Body of pancreas (tissue), 4 donors: ENCODE measurements at regions not wholly inside any gene's neighbourhood (a gene's known extent, or its start where the extent isn't known, plus 50 kb on each side); places are given as distances from the start of the nearest gene placed in this dataset.
"Not testable (repeated sequence)": the region's sequence is repeated elsewhere in the genome, so short reads cannot be mapped to it uniquely, and the experiment has no call there.

ENCODE experiments used
- ATAC-seq: fragments of 150-250 bp; one replicate; pipeline ENCODE4 v1.9.1; 2016
- DNase-seq, 4 donors: peaks; one replicate each; pipeline ENCODE4 v3.0.0-alpha.2; 2019
- H3K27ac ChIP-seq, 4 donors: fragments of 200-600 bp; sonication (generic); 1 replicate in 3 of 4; 2 replicates in 1 of 4; pipeline versions ENCODE4 v1.5.1 to v1.6.1; 2016 to 2019; ENCODE audit warnings: mild to moderate bottlenecking in 1 of 4, mixed read lengths in 1 of 4, moderate library complexity in 1 of 4
- H3K27me3 ChIP-seq, 2 donors: fragments of 200-600 bp; sonication (generic); one replicate each; pipeline ENCODE4 v1.6.0; 2016; ENCODE audit warnings: mild to moderate bottlenecking in 1 of 2
- H3K36me3 ChIP-seq, 2 donors: fragments of 200-600 bp; sonication (generic); replicated peaks in 1 of 2; 2 replicates each; pipeline ENCODE4 v1.5.1; 2016; ENCODE audit warnings: low read depth in 2 of 2; ENCODE audit not compliant: insufficient read depth in 1 of 2
- H3K4me1 ChIP-seq: fragments of 200-600 bp; sonication (generic); one replicate; pipeline ENCODE4 v1.6.0; 2016
- H3K4me3 ChIP-seq, 2 donors: fragments of 200-600 bp; sonication (generic); 1 replicate in 1 of 2; 2 replicates in 1 of 2; pipeline ENCODE4 v1.5.1; 2016 to 2019
- H3K9me3 ChIP-seq, 3 donors: fragments of 200-600 bp; sonication (generic); 1 replicate in 2 of 3; 2 replicates in 1 of 3; pipeline ENCODE4 v1.5.1; 2016
- CTCF ChIP-seq, 7 experiments: fragments of 450-650 bp in 4 of 7; fragments of 200-600 bp in 3 of 7; sonication (generic) in 3 of 7; IDR thresholded peaks; one replicate each; pipeline ENCODE4 v1.5.1; 2016 to 2019; ENCODE audit warnings: antibody characterized with exemption in 7 of 7
- POLR2A ChIP-seq, 3 donors: fragments of 450-650 bp; IDR thresholded peaks; one replicate each; pipeline ENCODE4 v1.6.1; 2016; ENCODE audit warnings: antibody characterized with exemption in 3 of 3, mild to moderate bottlenecking in 2 of 3
- WGBS, 2 donors: methylation state at CpG; one replicate each; pipeline ENCODE4 v1.1.5; 2017; 5-methylcytosine and 5-hydroxymethylcytosine counted together
- intact Hi-C: fragments of 100-400 bp; cut with DNase I; formaldehyde crosslinking; loops from one replicate; pipeline ENCODE4 v1.15.1; 2023

- no peaks in the 10 kb centered on the region for H3K4me1 ChIP-seq
- TF ChIP-seq POLR2A (IDR thresholded peaks at IDR 0.05) (no peak), CTCF (IDR thresholded peaks at IDR 0.05) (no peak)
- no peaks in the 10 kb centered on the region for H3K27me3 ChIP-seq
- no peaks in the 10 kb centered on the region for H3K36me3 ChIP-seq
- intact Hi-C loops, result no loop called here
- no peaks in the 10 kb centered on the region for H3K9me3 ChIP-seq
- DNase-seq (no peak), ATAC-seq (no peak)
- H3K27ac ChIP-seq, result no peak overlapping the region
- WGBS, 2 donors, result 42 to 50% methylated on average over 1 of the region's 1 CpG
- H3K4me3 ChIP-seq, result no peak overlapping the region
Measured at GRCh38 chr6:130494729-130495128, 128.9 kb downstream of the TMEM200A start.

GRCh38 chr6:130500693-130501092, 134.9 kb downstream of the TMEM200A start:
- TF ChIP-seq CTCF (IDR thresholded peaks at IDR 0.05) (no peak), POLR2A (IDR thresholded peaks at IDR 0.05) (no peak)
- no peak for ATAC-seq
- H3K27me3 ChIP-seq, result no peaks in the 10 kb centered on the region

GRCh38 chr6:130503146-130503545, 137.3 kb downstream of the TMEM200A start:
- no peaks in the 10 kb centered on the region for H3K27me3 ChIP-seq
- intact Hi-C loops, result no loop called here
- no peaks in the 10 kb centered on the region for H3K36me3 ChIP-seq
- H3K4me3 ChIP-seq, result no peak overlapping the region
- DNase-seq (no peak), ATAC-seq (no peak)
- H3K4me1 ChIP-seq, result no peaks in the 10 kb centered on the region
- no peaks in the 10 kb centered on the region for H3K9me3 ChIP-seq
- H3K27ac ChIP-seq, result no peak overlapping the region
- TF ChIP-seq POLR2A (IDR thresholded peaks at IDR 0.05) (no peak), CTCF (IDR thresholded peaks at IDR 0.05) (no peak)

More at GRCh38 chr6:130500693-130501092, 134.9 kb downstream of the TMEM200A start:
- H3K36me3 ChIP-seq, result no peaks in the 10 kb centered on the region
- no peaks in the 10 kb centered on the region for H3K4me1 ChIP-seq
- H3K4me3 ChIP-seq, result no peak overlapping the region
- intact Hi-C loops, result no loop called here
- DNase-seq, result no peak
- no peaks in the 10 kb centered on the region for H3K9me3 ChIP-seq
- 59 to 82% methylated on average over 6 of the region's 6 CpGs for WGBS, 2 donors
- H3K27ac ChIP-seq, result no peak overlapping the region

- WGBS, 2 donors, result 49 to 54% methylated on average over 4 of the region's 4 CpGs
- no peaks in the 10 kb centered on the region for H3K27me3 ChIP-seq
- H3K27ac ChIP-seq, result no peak overlapping the region
- no peaks in the 10 kb centered on the region for H3K4me1 ChIP-seq
- intact Hi-C loops, result no loop called here
- TF ChIP-seq CTCF (IDR thresholded peaks at IDR 0.05) (no peak), POLR2A (IDR thresholded peaks at IDR 0.05) (no peak)
- ATAC-seq, result no peak
- DNase-seq, result no peak
- no peaks in the 10 kb centered on the region for H3K9me3 ChIP-seq
- H3K36me3 ChIP-seq, result no peaks in the 10 kb centered on the region
- H3K4me3 ChIP-seq, result no peak overlapping the region
Measured at GRCh38 chr6:130505808-130506598, 140.2 kb downstream of the TMEM200A start.

GRCh38 chr6:130507005-130507665, 141.3 kb downstream of the TMEM200A start:
- H3K9me3 ChIP-seq, H3K36me3 ChIP-seq, H3K4me1 ChIP-seq, H3K27ac ChIP-seq, ATAC-seq, H3K27me3 ChIP-seq, DNase-seq, H3K4me3 ChIP-seq, intact Hi-C loops: not testable (repeated sequence)
- WGBS, 2 donors, result 39 to 43% methylated on average over 5 of the region's 5 CpGs
